Pons (tissue), 1 donor: ENCODE measurements at regions not wholly inside any gene's neighbourhood (a gene's known extent, or its start where the extent isn't known, plus 50 kb on each side); places are given as distances from the start of the nearest gene placed in this dataset.
"Not testable (repeated sequence)": the region's sequence is repeated elsewhere in the genome, so short reads cannot be mapped to it uniquely, and the experiment has no call there.

Experiments
- DNase-seq: peaks from one replicate; pipeline ENCODE4 v3.0.0-alpha.2; 2016; ENCODE audit warnings: low spot score

- DNase-seq: no peak
These were observed 53.5 kb downstream of the XCL2 start for GRCh38 chr1:168490306-168490705.

GRCh38 chr1:168488138-168488537 lies 55.7 kb downstream of the XCL2 start:
- peak; percentile 50 for DNase-seq

GRCh38 chr1:168486820-168487219 lies 57.0 kb downstream of the XCL2 start:
- not testable (repeated sequence) for DNase-seq

GRCh38 chr1:168485048-168485447 lies 58.7 kb downstream of the XCL2 start:
- no peak for DNase-seq

GRCh38 chr1:168484083-168484482 lies 59.7 kb downstream of the XCL2 start:
- DNase-seq: no peak

GRCh38 chr1:168483539-168483938 lies 60.3 kb downstream of the XCL2 start:
- no peak for DNase-seq

GRCh38 chr1:168482106-168482505 lies 61.7 kb downstream of the XCL2 start:
- DNase-seq: no peak

- DNase-seq: no peak
These were observed 62.2 kb downstream of the XCL2 start for GRCh38 chr1:168481586-168481985.

GRCh38 chr1:168480997-168481396 lies 62.8 kb downstream of the XCL2 start:
- no peak for DNase-seq

GRCh38 chr1:168477792-168478191 lies 66.0 kb downstream of the XCL2 start:
- no peak for DNase-seq

GRCh38 chr1:168476588-168477385 lies 67.0 kb downstream of the XCL2 start:
- DNase-seq: no peak

- no peak for DNase-seq
These were observed 69.5 kb downstream of the XCL2 start for GRCh38 chr1:168474322-168474721.

GRCh38 chr1:168473126-168473525 lies 70.7 kb downstream of the XCL2 start:
- DNase-seq: no peak

GRCh38 chr1:168472223-168472622 lies 71.6 kb downstream of the XCL2 start:
- DNase-seq: no peak

- DNase-seq: no peak
These were observed 72.8 kb downstream of the XCL2 start for GRCh38 chr1:168470901-168471431.

GRCh38 chr1:168469690-168470089 lies 74.1 kb downstream of the XCL2 start:
- no peak for DNase-seq

GRCh38 chr1:168468822-168469221 lies 75.0 kb downstream of the XCL2 start:
- no peak for DNase-seq

GRCh38 chr1:168468042-168468809 lies 75.6 kb downstream of the XCL2 start:
- DNase-seq: no peak

GRCh38 chr1:168467452-168467851 lies 76.3 kb downstream of the XCL2 start:
- no peak for DNase-seq

GRCh38 chr1:168466714-168467131 lies 77.1 kb downstream of the XCL2 start:
- peak; percentile 48 for DNase-seq

- peak; percentile 25 for DNase-seq
These were observed 77.6 kb downstream of the XCL2 start for GRCh38 chr1:168466092-168466713.

- DNase-seq: not testable (repeated sequence)
These were observed 82.7 kb downstream of the XCL2 start for GRCh38 chr1:168461108-168461507.

GRCh38 chr1:168457296-168457695 lies 86.5 kb downstream of the XCL2 start:
- not testable (repeated sequence) for DNase-seq
